IMR-90 (cell line): ENCODE measurements at regions not wholly inside any gene's neighbourhood (a gene's known extent, or its start where the extent isn't known, plus 50 kb on each side); places are given as distances from the start of the nearest gene placed in this dataset.

Experiments used
- BHLHE40 ChIP-seq: fragments of 150-350 bp; IDR thresholded peaks from 2 replicates; pipeline ENCODE4 v1.6.1; 2016; ENCODE audit warnings: mild to moderate bottlenecking, low read depth, low read length
- CEBPB ChIP-seq: IDR thresholded peaks from 2 replicates; pipeline ENCODE4 v1.6.1; 2012; ENCODE audit warnings: low read depth, low read length, improper control_type of control experiment
- POLR2A ChIP-seq: IDR thresholded peaks from 2 replicates; pipeline ENCODE4 v1.6.1; 2012; ENCODE audit warnings: mild to moderate bottlenecking, low read depth, low read length
- RCOR1 ChIP-seq: IDR thresholded peaks from 2 replicates; pipeline ENCODE4 v1.6.1; 2012; ENCODE audit warnings: mild to moderate bottlenecking, low read length, improper control_type of control experiment; ENCODE audit not compliant: insufficient replicate concordance
- SMC3 ChIP-seq: fragments of 150-350 bp; IDR thresholded peaks from 2 replicates; pipeline ENCODE4 v1.6.1; 2016; ENCODE audit warnings: low read depth, mild to moderate bottlenecking, antibody characterized with exemption, low read length, moderate library complexity
- TF ChIP-seq, protein P1 (sequence below): conservative IDR thresholded peaks from 2 replicates; pipeline ENCODE4 v1.5.1; 2012; ENCODE audit warnings: mild to moderate bottlenecking, low read depth, low read length, improper control_type of control experiment
- TF ChIP-seq, protein P2 (sequence below): fragments of 150-350 bp; IDR thresholded peaks from 2 replicates; pipeline ENCODE4 v1.6.1; 2017; ENCODE audit warnings: mild to moderate bottlenecking, antibody characterized with exemption, low read length, low read depth

DNA sequence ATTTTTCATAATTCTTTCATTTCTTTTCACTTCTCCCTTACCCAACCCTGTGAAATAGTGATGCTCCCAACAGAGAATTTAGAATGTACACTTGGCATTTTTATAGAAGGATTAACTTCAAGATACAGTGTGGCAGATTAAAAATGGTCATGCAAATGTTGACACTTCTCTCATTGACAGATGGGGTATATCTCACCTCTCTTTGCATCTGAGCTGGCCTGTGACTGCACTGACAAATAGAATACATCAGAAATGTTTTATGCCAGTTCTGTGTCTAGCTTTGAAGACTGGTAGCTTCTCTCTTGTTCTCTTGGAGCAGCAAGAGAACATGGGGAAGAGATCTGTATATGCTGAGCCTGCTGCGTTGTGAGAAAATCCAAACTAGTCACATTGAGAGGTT lies 949.6 kb downstream of the CDH11 start:
- TF ChIP-seq POLR2A (no peak), RCOR1 (no peak), CEBPB (no peak), BHLHE40 (no peak), SMC3 (no peak)
- TF ChIP-seq, protein P1, sequence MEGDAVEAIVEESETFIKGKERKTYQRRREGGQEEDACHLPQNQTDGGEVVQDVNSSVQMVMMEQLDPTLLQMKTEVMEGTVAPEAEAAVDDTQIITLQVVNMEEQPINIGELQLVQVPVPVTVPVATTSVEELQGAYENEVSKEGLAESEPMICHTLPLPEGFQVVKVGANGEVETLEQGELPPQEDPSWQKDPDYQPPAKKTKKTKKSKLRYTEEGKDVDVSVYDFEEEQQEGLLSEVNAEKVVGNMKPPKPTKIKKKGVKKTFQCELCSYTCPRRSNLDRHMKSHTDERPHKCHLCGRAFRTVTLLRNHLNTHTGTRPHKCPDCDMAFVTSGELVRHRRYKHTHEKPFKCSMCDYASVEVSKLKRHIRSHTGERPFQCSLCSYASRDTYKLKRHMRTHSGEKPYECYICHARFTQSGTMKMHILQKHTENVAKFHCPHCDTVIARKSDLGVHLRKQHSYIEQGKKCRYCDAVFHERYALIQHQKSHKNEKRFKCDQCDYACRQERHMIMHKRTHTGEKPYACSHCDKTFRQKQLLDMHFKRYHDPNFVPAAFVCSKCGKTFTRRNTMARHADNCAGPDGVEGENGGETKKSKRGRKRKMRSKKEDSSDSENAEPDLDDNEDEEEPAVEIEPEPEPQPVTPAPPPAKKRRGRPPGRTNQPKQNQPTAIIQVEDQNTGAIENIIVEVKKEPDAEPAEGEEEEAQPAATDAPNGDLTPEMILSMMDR, result no peak
- TF ChIP-seq, protein P2, sequence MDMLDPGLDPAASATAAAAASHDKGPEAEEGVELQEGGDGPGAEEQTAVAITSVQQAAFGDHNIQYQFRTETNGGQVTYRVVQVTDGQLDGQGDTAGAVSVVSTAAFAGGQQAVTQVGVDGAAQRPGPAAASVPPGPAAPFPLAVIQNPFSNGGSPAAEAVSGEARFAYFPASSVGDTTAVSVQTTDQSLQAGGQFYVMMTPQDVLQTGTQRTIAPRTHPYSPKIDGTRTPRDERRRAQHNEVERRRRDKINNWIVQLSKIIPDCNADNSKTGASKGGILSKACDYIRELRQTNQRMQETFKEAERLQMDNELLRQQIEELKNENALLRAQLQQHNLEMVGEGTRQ, result no peak
